Right lobe of liver (tissue), 4 donors: ENCODE measurements at regions not wholly inside any gene's neighbourhood (a gene's known extent, or its start where the extent isn't known, plus 50 kb on each side); places are given as distances from the start of the nearest gene placed in this dataset.

ENCODE experiments used
- POLR2A ChIP-seq: fragments of 450-650 bp; IDR thresholded peaks from one replicate; pipeline ENCODE4 v1.6.1; 2017; ENCODE audit warnings: antibody characterized with exemption, mild to moderate bottlenecking
- TF ChIP-seq, protein P1 (sequence below), 4 donors: fragments of 200-600 bp in 3 of 4; fragments of 450-650 bp in 1 of 4; IDR thresholded peaks; one replicate each; pipeline versions ENCODE4 v1.5.1 to v1.8.0; 2016 to 2022; ENCODE audit warnings: antibody characterized with exemption in 4 of 4, mild to moderate bottlenecking in 2 of 4
- donor health status: DM: no; HTN: no; CAD: no.
- donor health status: DM: no; HTN: no; CAD: no.
- donor health status: DM: no; HTN: yes; CAD: no.

DNA sequence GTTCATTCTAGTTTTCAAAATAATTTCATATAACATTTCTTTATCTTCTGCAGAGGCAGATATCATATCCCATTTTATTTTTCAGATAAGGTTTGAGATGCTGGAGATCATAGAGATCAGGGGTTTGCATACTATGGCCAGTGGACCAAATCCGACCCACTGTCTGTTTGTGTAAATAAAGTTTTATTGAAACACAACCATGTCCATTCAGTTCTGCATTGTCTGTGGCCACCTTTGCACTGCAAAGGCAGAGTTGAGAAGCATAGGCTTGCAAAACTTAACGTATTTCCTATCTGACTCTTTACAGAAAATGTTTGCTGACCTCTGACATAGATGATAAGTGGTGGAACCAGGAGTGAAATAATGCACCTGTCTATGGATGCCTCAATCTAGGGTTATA is 63.9 kb upstream of the SOD3 start:
- TF ChIP-seq, protein P1, sequence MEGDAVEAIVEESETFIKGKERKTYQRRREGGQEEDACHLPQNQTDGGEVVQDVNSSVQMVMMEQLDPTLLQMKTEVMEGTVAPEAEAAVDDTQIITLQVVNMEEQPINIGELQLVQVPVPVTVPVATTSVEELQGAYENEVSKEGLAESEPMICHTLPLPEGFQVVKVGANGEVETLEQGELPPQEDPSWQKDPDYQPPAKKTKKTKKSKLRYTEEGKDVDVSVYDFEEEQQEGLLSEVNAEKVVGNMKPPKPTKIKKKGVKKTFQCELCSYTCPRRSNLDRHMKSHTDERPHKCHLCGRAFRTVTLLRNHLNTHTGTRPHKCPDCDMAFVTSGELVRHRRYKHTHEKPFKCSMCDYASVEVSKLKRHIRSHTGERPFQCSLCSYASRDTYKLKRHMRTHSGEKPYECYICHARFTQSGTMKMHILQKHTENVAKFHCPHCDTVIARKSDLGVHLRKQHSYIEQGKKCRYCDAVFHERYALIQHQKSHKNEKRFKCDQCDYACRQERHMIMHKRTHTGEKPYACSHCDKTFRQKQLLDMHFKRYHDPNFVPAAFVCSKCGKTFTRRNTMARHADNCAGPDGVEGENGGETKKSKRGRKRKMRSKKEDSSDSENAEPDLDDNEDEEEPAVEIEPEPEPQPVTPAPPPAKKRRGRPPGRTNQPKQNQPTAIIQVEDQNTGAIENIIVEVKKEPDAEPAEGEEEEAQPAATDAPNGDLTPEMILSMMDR (IDR thresholded peaks at IDR 0.05), result no peak
- no peak for TF ChIP-seq POLR2A
